Activated naive CD4-positive, alpha-beta T cell treated with anti-CD3 and anti-CD28 coated beads for 36 hours (primary cell): ENCODE measurements at regions not wholly inside any gene's neighbourhood (a gene's known extent, or its start where the extent isn't known, plus 50 kb on each side); places are given as distances from the start of the nearest gene placed in this dataset.
"Not testable (repeated sequence)": the region's sequence is repeated elsewhere in the genome, so short reads cannot be mapped to it uniquely, and the experiment has no call there.

Experiments
- CTCF ChIA-PET: fragments of 350-600 bp; sonication (Branson Sonifier 250); formaldehyde crosslinking; loops from one replicate; lab custom pipeline; 2021; ENCODE audit warnings: antibody characterized with exemption; lab: Charles Lee
- DNase-seq: peaks from one replicate; pipeline ENCODE4 v3.0.0-alpha.2; 2020
- H3K27ac Mint-ChIP-seq: one replicate; pipeline ENCODE4 v1.8.0; 2021; ENCODE audit warnings: mild to moderate bottlenecking, mixed read lengths
- H3K27me3 Mint-ChIP-seq: one replicate; pipeline ENCODE4 v1.8.0; 2021; ENCODE audit warnings: low read depth, mixed read lengths
- H3K36me3 Mint-ChIP-seq: one replicate; pipeline ENCODE4 v1.8.0; 2021; ENCODE audit warnings: low read depth, mixed read lengths
- H3K4me1 Mint-ChIP-seq: one replicate; pipeline ENCODE4 v1.8.0; 2021; ENCODE audit warnings: low read depth, mixed read lengths
- H3K4me3 Mint-ChIP-seq: one replicate; pipeline ENCODE4 v1.8.0; 2021; ENCODE audit warnings: mild to moderate bottlenecking, moderate library complexity, mixed read lengths
- H3K9me3 Mint-ChIP-seq: one replicate; pipeline ENCODE4 v1.8.0; 2021; ENCODE audit warnings: mixed read lengths
- intact Hi-C: fragments of 100-400 bp; cut with micrococcal nuclease; formaldehyde crosslinking; loops from one replicate; pipeline ENCODE4 v1.15.1; 2023

GRCh38 chr5:96483878-96484277 is 50.8 kb upstream of the PCSK1 start:
- intact Hi-C loops: loop anchor here (5.0 kb wide), 1 partner anchor 52 kb away; the partner anchor contains the start of gene PCSK1
- H3K9me3 Mint-ChIP-seq: no peaks in the 10 kb centered on the region
- no peaks in the 10 kb centered on the region for H3K4me1 Mint-ChIP-seq
- H3K27me3 Mint-ChIP-seq: peaks cover 8% of the 10 kb centered on the region
- no peak overlapping the region for H3K4me3 Mint-ChIP-seq
- no peak overlapping the region for H3K27ac Mint-ChIP-seq
- no peaks in the 10 kb centered on the region for H3K36me3 Mint-ChIP-seq
- CTCF ChIA-PET: interaction anchor here (0.6 to 1.5 kb wide), 2 partner anchors 11 to 161 kb away, joined by 3 to 5 read pairs; no protein-coding TSS in a partner anchor
- DNase-seq: peak; percentile 27

- H3K36me3 Mint-ChIP-seq: no peaks in the 10 kb centered on the region
- H3K4me1 Mint-ChIP-seq: no peaks in the 10 kb centered on the region
- DNase-seq: no peak
- CTCF ChIA-PET: interaction anchor here (0.9 kb wide), 1 partner anchor 39 kb away, joined by 3 read pairs; no protein-coding TSS in a partner anchor
- no peak overlapping the region for H3K4me3 Mint-ChIP-seq
- no peaks in the 10 kb centered on the region for H3K9me3 Mint-ChIP-seq
- peaks cover 8% of the 10 kb centered on the region for H3K27me3 Mint-ChIP-seq
- no peak overlapping the region for H3K27ac Mint-ChIP-seq
- intact Hi-C loops: no loop called here
Observed at GRCh38 chr5:96487859-96488258, 54.8 kb upstream of the PCSK1 start.

- CTCF ChIA-PET: interaction anchor here (0.5 to 1.4 kb wide), 2 partner anchors 50 to 112 kb away, joined by 3 to 4 read pairs; no protein-coding TSS in a partner anchor
Observed at GRCh38 chr5:96489532-96489931, 56.5 kb upstream of the PCSK1 start.

GRCh38 chr5:96492459-96493047 is 59.5 kb upstream of the PCSK1 start:
- Mint-ChIP-seq H3K9me3 (peaks cover 2% of the 10 kb centered on the region), H3K27ac (no peak overlapping the region), H3K36me3 (no peaks in the 10 kb centered on the region), H3K27me3 (peaks cover 3% of the 10 kb centered on the region), H3K4me1 (no peaks in the 10 kb centered on the region), H3K4me3 (no peak overlapping the region)
- CTCF ChIA-PET: interaction anchor here (0.9 kb wide), 1 partner anchor 103 kb away, joined by 3 read pairs; no protein-coding TSS in a partner anchor
- intact Hi-C loops: no loop called here
- no peak for DNase-seq

More at GRCh38 chr5:96489532-96489931, 56.5 kb upstream of the PCSK1 start:
- Mint-ChIP-seq H3K36me3 (no peaks in the 10 kb centered on the region), H3K27me3 (peaks cover 5% of the 10 kb centered on the region), H3K9me3 (peaks cover 2% of the 10 kb centered on the region), H3K4me1 (no peaks in the 10 kb centered on the region), H3K4me3 (no peak overlapping the region), H3K27ac (no peak overlapping the region)
- intact Hi-C loops: no loop called here
- no peak for DNase-seq

- no peak overlapping the region for H3K27ac Mint-ChIP-seq
- peaks cover 2% of the 10 kb centered on the region for H3K9me3 Mint-ChIP-seq
- no peaks in the 10 kb centered on the region for H3K27me3 Mint-ChIP-seq
- no peaks in the 10 kb centered on the region for H3K36me3 Mint-ChIP-seq
- H3K4me3 Mint-ChIP-seq: no peak overlapping the region
- H3K4me1 Mint-ChIP-seq: no peaks in the 10 kb centered on the region
- intact Hi-C loops: no loop called here
- DNase-seq: no peak
- CTCF ChIA-PET: interaction anchor here (0.9 kb wide), 1 partner anchor 103 kb away, joined by 3 read pairs; no protein-coding TSS in a partner anchor
Observed at GRCh38 chr5:96493219-96493790, 60.3 kb upstream of the PCSK1 start.

- H3K4me1 Mint-ChIP-seq, DNase-seq, H3K27ac Mint-ChIP-seq, H3K9me3 Mint-ChIP-seq, H3K36me3 Mint-ChIP-seq, H3K27me3 Mint-ChIP-seq, H3K4me3 Mint-ChIP-seq, intact Hi-C loops, CTCF ChIA-PET: not testable (repeated sequence)
Observed at GRCh38 chr5:96495412-96495811, 62.4 kb upstream of the PCSK1 start.

- H3K27me3 Mint-ChIP-seq, H3K4me3 Mint-ChIP-seq, intact Hi-C loops, H3K36me3 Mint-ChIP-seq, CTCF ChIA-PET, H3K4me1 Mint-ChIP-seq, H3K27ac Mint-ChIP-seq, H3K9me3 Mint-ChIP-seq, DNase-seq: not testable (repeated sequence)
Observed at GRCh38 chr5:96497027-96497426, 64.0 kb upstream of the PCSK1 start.

- no peaks in the 10 kb centered on the region for H3K36me3 Mint-ChIP-seq
- CTCF ChIA-PET: interaction anchor here (1.4 kb wide), 1 partner anchor 19 kb away, joined by 3 read pairs; no protein-coding TSS in a partner anchor
- intact Hi-C loops: no loop called here
Observed at GRCh38 chr5:96499753-96500345, 66.8 kb upstream of the PCSK1 start.

GRCh38 chr5:96501991-96502646 is 69.1 kb upstream of the PCSK1 start:
- Mint-ChIP-seq H3K27ac (no peak overlapping the region), H3K4me1 (no peaks in the 10 kb centered on the region), H3K36me3 (no peaks in the 10 kb centered on the region), H3K4me3 (no peak overlapping the region), H3K9me3 (no peaks in the 10 kb centered on the region), H3K27me3 (no peaks in the 10 kb centered on the region)
- intact Hi-C loops: no loop called here
- CTCF ChIA-PET: interaction anchor here (1.3 kb wide), 1 partner anchor 27 kb away, joined by 3 read pairs; no protein-coding TSS in a partner anchor
- no peak for DNase-seq

More at GRCh38 chr5:96499753-96500345, 66.8 kb upstream of the PCSK1 start:
- DNase-seq: no peak
- no peaks in the 10 kb centered on the region for H3K27me3 Mint-ChIP-seq
- no peak overlapping the region for H3K4me3 Mint-ChIP-seq
- no peaks in the 10 kb centered on the region for H3K9me3 Mint-ChIP-seq
- no peaks in the 10 kb centered on the region for H3K4me1 Mint-ChIP-seq
- no peak overlapping the region for H3K27ac Mint-ChIP-seq

- DNase-seq: no peak
- intact Hi-C loops: no loop called here
- Mint-ChIP-seq H3K27ac (no peak overlapping the region), H3K27me3 (no peaks in the 10 kb centered on the region), H3K4me3 (no peak overlapping the region), H3K36me3 (no peaks in the 10 kb centered on the region), H3K4me1 (no peaks in the 10 kb centered on the region), H3K9me3 (no peaks in the 10 kb centered on the region)
- CTCF ChIA-PET: interaction anchor here (0.6 to 1.4 kb wide), 2 partner anchors 64 to 96 kb away, joined by 3 read pairs; no protein-coding TSS in a partner anchor
Observed at GRCh38 chr5:96503501-96504236, 70.6 kb upstream of the PCSK1 start.

GRCh38 chr5:96506376-96506775 is 73.3 kb upstream of the PCSK1 start:
- no peak overlapping the region for H3K4me3 Mint-ChIP-seq
- CTCF ChIA-PET: interaction anchor here (0.7 kb wide), 1 partner anchor 94 kb away, joined by 3 read pairs; no protein-coding TSS in a partner anchor
- no peaks in the 10 kb centered on the region for H3K9me3 Mint-ChIP-seq
- no peaks in the 10 kb centered on the region for H3K27me3 Mint-ChIP-seq
- H3K27ac Mint-ChIP-seq: no peak overlapping the region
- intact Hi-C loops: no loop called here
- H3K36me3 Mint-ChIP-seq: no peaks in the 10 kb centered on the region
- no peak for DNase-seq
- H3K4me1 Mint-ChIP-seq: peaks cover 4% of the 10 kb centered on the region
